ENCODE measurements at regions not wholly inside any gene's neighbourhood (a gene's known extent, or its start where the extent isn't known, plus 50 kb on each side); places are given as distances from the start of the nearest gene placed in this dataset.
A peak's percentile ranks its signal among the peaks of the same experiment; 100 is the strongest.

DNA sequence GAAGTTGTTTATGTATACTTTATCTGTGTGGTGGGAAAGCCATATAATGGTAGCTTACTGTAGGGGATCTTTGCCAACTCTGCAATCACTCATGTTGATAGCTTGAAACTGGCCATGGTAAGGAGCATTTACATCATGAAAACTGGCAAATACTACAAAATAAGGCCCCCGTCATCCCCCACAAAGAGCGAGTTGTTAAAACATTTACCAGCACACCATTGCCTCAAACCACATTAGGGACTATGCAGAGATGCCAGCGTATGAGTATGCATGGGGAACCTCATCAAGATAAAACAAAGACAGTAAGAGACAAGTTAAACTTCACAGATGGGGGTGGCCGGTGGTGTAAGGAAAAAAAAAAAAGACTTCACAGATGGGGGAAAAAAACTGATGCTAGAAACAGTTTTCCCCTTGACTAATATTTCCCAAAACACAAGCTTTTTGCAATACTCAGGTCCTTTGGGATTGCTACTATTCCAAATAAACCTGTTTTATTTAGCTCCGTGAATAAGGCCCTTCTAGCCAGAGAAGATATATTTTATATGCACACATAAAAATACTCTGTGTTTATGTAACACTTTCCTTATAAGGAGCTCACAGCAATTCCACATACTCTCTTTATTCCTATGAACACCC, 70.6 kb upstream of the SERP2 start:
- Histone ChIP-seq H3K4me1 (peaks cover 16 to 25% of the 10 kb centered on the region in 2 donors), H3K9me3 (no peaks in the 10 kb centered on the region), H3K36me3 (no peaks in the 10 kb centered on the region), H3K4me3 (no peak overlapping the region), H3K27me3 (no peaks in the 10 kb centered on the region), H3K27ac (peak overlapping the region; percentile 83 to 92)
- intact Hi-C loops (cut with DNase I; ENCODE audit: low total_unique reads), result no loop called here
- TF ChIP-seq, protein P1, sequence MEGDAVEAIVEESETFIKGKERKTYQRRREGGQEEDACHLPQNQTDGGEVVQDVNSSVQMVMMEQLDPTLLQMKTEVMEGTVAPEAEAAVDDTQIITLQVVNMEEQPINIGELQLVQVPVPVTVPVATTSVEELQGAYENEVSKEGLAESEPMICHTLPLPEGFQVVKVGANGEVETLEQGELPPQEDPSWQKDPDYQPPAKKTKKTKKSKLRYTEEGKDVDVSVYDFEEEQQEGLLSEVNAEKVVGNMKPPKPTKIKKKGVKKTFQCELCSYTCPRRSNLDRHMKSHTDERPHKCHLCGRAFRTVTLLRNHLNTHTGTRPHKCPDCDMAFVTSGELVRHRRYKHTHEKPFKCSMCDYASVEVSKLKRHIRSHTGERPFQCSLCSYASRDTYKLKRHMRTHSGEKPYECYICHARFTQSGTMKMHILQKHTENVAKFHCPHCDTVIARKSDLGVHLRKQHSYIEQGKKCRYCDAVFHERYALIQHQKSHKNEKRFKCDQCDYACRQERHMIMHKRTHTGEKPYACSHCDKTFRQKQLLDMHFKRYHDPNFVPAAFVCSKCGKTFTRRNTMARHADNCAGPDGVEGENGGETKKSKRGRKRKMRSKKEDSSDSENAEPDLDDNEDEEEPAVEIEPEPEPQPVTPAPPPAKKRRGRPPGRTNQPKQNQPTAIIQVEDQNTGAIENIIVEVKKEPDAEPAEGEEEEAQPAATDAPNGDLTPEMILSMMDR (IDR thresholded peaks at IDR 0.05), result no peak
- TF ChIP-seq POLR2A (IDR thresholded peaks at IDR 0.05), result no peak
- no peak for DNase-seq

DNA sequence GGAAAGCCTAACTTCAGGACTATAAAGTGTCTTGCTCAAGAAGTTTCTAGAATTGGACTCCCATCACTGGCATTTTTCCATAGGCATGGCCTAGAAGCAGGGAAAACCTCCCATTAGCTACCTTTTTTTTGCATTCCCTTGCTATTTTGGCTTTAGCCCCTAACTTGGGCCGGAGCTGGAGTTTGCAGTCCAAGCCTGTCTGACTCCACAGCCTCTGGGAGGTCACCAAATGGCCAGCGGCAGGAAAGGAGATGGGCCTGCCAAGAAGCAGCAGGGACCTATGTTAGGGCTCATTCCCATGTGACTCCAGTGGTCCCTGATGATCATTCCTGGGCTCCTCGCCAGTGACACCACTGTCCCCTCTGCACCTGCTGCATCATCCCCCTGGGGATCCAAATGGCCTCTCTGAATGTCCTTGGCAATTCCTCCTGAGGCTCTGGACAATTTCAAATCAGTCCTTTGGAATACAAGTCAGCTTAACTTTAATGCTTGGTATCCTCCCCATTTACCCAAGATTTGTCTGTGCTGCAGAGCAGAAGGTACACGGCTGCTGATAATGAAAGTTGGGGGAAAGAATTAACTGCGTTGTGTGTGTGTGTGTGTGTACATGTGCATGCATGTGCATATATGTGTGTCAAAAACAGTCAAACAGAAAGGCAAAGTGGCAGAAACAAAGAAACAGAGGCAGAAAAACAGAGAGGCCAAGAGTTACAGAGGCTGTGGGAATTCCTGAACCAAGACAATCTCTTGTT, 69.8 kb upstream of the SERP2 start:
- peaks cover 16 to 25% of the 10 kb centered on the region in 2 donors for H3K4me1 ChIP-seq

DNA sequence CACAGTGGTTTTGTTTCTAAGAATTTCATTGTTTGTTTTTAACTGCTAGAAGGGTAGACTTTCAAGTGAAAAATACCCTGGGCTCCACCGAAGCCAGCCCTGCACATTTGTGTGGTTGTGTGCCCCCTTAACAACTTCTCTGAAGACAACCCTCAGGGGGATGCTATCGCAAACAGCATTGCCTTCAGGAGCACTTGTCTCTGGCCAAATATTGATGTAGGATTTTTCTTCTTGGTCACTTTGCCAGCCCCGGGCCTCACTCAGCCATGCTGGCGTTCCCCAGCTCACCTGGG, 69.2 kb upstream of the SERP2 start:
- H3K27ac ChIP-seq, result peak overlapping the region; percentile 83 to 92

More for the DNA sequence above, 69.8 kb upstream of the SERP2 start:
- Histone ChIP-seq H3K9me3 (no peaks in the 10 kb centered on the region), H3K36me3 (no peaks in the 10 kb centered on the region), H3K27ac (peak overlapping the region; percentile 83 to 92), H3K4me3 (no peak overlapping the region), H3K27me3 (no peaks in the 10 kb centered on the region)
- intact Hi-C loops (cut with DNase I; ENCODE audit: low total_unique reads), result no loop called here
- TF ChIP-seq, protein P1 (IDR thresholded peaks at IDR 0.05), result no peak
- TF ChIP-seq POLR2A (IDR thresholded peaks at IDR 0.05), result no peak
- peak; percentile 87 to 89 for DNase-seq

DNA sequence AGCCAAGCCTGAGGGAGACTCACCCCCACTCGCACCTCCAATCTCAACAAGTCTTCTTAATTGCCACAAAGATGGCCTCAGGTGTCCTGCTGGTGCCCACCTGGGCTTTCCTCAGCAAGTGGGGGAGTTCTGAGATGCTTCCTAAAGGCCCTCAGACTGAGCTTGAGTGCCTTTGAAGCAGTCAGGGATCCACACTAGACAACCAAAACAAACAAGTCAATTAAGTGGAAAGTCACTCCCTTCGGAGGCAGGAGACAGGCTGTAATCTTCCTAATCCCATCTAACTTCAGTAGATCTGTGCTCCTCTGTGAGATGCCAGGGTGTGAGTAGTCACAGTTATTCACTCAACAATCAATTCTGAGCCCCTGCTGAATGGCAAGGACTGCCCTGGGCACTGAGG, 68.3 kb upstream of the SERP2 start:
- intact Hi-C loops (cut with DNase I; ENCODE audit: low total_unique reads), result no loop called here
- peaks cover 14 to 25% of the 10 kb centered on the region in 2 donors for H3K4me1 ChIP-seq

More for the DNA sequence above, 69.2 kb upstream of the SERP2 start:
- no peaks in the 10 kb centered on the region for H3K9me3 ChIP-seq
- no peak overlapping the region for H3K4me3 ChIP-seq
- H3K36me3 ChIP-seq, result no peaks in the 10 kb centered on the region
- H3K27me3 ChIP-seq, result no peaks in the 10 kb centered on the region
- TF ChIP-seq, protein P1 (IDR thresholded peaks at IDR 0.05), result no peak
- TF ChIP-seq POLR2A (IDR thresholded peaks at IDR 0.05), result no peak
- no peak for DNase-seq
- peaks cover 16 to 25% of the 10 kb centered on the region in 2 donors for H3K4me1 ChIP-seq
- intact Hi-C loops (cut with DNase I; ENCODE audit: low total_unique reads), result no loop called here

More for the DNA sequence above, 68.3 kb upstream of the SERP2 start:
- H3K36me3 ChIP-seq, result no peaks in the 10 kb centered on the region
- peak overlapping the region; percentile 83 to 92 for H3K27ac ChIP-seq
- no peak for DNase-seq
- H3K27me3 ChIP-seq, result no peaks in the 10 kb centered on the region
- TF ChIP-seq POLR2A (IDR thresholded peaks at IDR 0.05), result no peak
- TF ChIP-seq, protein P1 (IDR thresholded peaks at IDR 0.05), result no peak
- H3K4me3 ChIP-seq, result no peak overlapping the region
- no peaks in the 10 kb centered on the region for H3K9me3 ChIP-seq

Measured in uterus (tissue), 3 donors.